ENCODE measurements at regions not wholly inside any gene's neighbourhood (a gene's known extent, or its start where the extent isn't known, plus 50 kb on each side); places are given as distances from the start of the nearest gene placed in this dataset.

DNA sequence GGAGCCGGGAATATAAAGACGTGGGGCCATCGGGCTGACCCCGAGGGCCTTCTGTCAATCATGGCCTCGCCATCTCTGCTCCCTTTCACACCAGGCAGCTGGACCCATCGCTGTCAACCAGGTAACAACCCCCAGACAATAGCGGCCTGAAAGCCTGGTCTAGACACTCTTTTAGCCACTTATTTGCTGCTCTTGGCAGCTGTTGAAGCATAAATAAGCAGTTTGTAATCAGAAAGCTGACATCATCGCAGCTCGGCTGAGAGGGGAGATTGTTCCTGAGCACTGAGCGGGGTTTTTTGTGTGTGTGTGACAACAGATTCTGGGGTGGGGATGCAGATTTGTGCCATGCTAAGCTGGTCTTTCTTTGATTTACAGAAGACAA, 423.6 kb upstream of the POU3F3 start:
- H3K4me2 ChIP-seq: no peak overlapping the region
- no peak overlapping the region; the same call in 1 of the 2 replicates for H2AFZ ChIP-seq
- no peaks in the 10 kb centered on the region for H3F3A ChIP-seq (replicated peaks; ENCODE audit: low read depth)
- no peak overlapping the region for H3K27ac ChIP-seq (ENCODE audit: low read depth)
- no peaks in the 10 kb centered on the region for H3K9me2 ChIP-seq (ENCODE audit: insufficient read depth)
- no peaks in the 10 kb centered on the region for H3K27me3 ChIP-seq (ENCODE audit: insufficient read depth)
- H3K4me1 ChIP-seq (ENCODE audit: insufficient read depth): peaks cover 32% of the 10 kb centered on the region
- ATAC-seq (no peak), DNase-seq (ENCODE audit: low spot score) (no peak)
- no peak for TF ChIP-seq ETS1 (IDR thresholded peaks at IDR 0.05)
- no peak for TF ChIP-seq EZH2 (IDR thresholded peaks at IDR 0.05; ENCODE audit: low read depth, unreplicated experiment)
- TF ChIP-seq STAT1 (IDR thresholded peaks at IDR 0.05; ENCODE audit: unreplicated experiment): no peak
- TF ChIP-seq, protein P1, sequence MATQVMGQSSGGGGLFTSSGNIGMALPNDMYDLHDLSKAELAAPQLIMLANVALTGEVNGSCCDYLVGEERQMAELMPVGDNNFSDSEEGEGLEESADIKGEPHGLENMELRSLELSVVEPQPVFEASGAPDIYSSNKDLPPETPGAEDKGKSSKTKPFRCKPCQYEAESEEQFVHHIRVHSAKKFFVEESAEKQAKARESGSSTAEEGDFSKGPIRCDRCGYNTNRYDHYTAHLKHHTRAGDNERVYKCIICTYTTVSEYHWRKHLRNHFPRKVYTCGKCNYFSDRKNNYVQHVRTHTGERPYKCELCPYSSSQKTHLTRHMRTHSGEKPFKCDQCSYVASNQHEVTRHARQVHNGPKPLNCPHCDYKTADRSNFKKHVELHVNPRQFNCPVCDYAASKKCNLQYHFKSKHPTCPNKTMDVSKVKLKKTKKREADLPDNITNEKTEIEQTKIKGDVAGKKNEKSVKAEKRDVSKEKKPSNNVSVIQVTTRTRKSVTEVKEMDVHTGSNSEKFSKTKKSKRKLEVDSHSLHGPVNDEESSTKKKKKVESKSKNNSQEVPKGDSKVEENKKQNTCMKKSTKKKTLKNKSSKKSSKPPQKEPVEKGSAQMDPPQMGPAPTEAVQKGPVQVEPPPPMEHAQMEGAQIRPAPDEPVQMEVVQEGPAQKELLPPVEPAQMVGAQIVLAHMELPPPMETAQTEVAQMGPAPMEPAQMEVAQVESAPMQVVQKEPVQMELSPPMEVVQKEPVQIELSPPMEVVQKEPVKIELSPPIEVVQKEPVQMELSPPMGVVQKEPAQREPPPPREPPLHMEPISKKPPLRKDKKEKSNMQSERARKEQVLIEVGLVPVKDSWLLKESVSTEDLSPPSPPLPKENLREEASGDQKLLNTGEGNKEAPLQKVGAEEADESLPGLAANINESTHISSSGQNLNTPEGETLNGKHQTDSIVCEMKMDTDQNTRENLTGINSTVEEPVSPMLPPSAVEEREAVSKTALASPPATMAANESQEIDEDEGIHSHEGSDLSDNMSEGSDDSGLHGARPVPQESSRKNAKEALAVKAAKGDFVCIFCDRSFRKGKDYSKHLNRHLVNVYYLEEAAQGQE (IDR thresholded peaks at IDR 0.05; ENCODE audit: unreplicated experiment): no peak
- no peak for TF ChIP-seq CTCF (conservative IDR thresholded peaks at IDR 0.05; ENCODE audit: low read depth in 2 of 2)
- no peak for TF ChIP-seq EZH2phosphoT487 (IDR thresholded peaks at IDR 0.05; ENCODE audit: unreplicated experiment)
- no peak for TF ChIP-seq ZNF462 (CRISPR knock-in tag; IDR thresholded peaks at IDR 0.05)
- TF ChIP-seq ZNF331 (CRISPR knock-in tag; IDR thresholded peaks at IDR 0.05; ENCODE audit: low read depth): no peak
- TF ChIP-seq POLR2AphosphoS5 (IDR thresholded peaks at IDR 0.05; ENCODE audit: low read depth): no peak
- no peak for TF ChIP-seq JUNB (IDR thresholded peaks at IDR 0.05; ENCODE audit: unreplicated experiment)
- no peak for TF ChIP-seq CREB1 (CRISPR knock-in tag; IDR thresholded peaks at IDR 0.05; ENCODE audit: low read depth)
- no peak for TF ChIP-seq ZNF114 (CRISPR knock-in tag; IDR thresholded peaks at IDR 0.05)
- TF ChIP-seq NANOG (IDR thresholded peaks at IDR 0.05; ENCODE audit: borderline replicate concordance): no peak
- H4K20me1 ChIP-seq (replicated peaks; ENCODE audit: insufficient read depth): no peaks in the 10 kb centered on the region
- no peaks in the 10 kb centered on the region for H3K36me3 ChIP-seq (ENCODE audit: insufficient read depth)
- no peak overlapping the region for H3K4me3 Mint-ChIP-seq
- peaks cover 42% of the 10 kb centered on the region for H3K4me1 Mint-ChIP-seq
- no peaks in the 10 kb centered on the region for H3K79me2 ChIP-seq (replicated peaks; ENCODE audit: insufficient read depth)
- no peaks in the 10 kb centered on the region for H3K9me3 Mint-ChIP-seq
- peak overlapping the region; percentile 60; the same call in 1 of the 2 replicates for H3K27ac Mint-ChIP-seq
- H3K4me3 ChIP-seq: no peak overlapping the region
- H3K36me3 Mint-ChIP-seq (ENCODE audit: low read depth): no peaks in the 10 kb centered on the region
- H3K27me3 Mint-ChIP-seq (ENCODE audit: insufficient read depth, low read depth, poor library complexity): peaks cover 7% of the 10 kb centered on the region
